Sigmoid colon (tissue), 6 donors: ENCODE measurements at regions not wholly inside any gene's neighbourhood (a gene's known extent, or its start where the extent isn't known, plus 50 kb on each side); places are given as distances from the start of the nearest gene placed in this dataset.

ENCODE experiments used
- DNase-seq: peaks from one replicate; pipeline ENCODE4 v3.0.0-alpha.2; 2019
- H3K27ac ChIP-seq, 4 donors: fragments of 200-600 bp; sonication (generic); one replicate each; pipeline ENCODE4 v1.5.1; 2016 to 2019; ENCODE audit warnings: mild to moderate bottlenecking in 1 of 4
- H3K27me3 ChIP-seq, 3 donors: fragments of 200-600 bp; sonication (generic); one replicate each; pipeline ENCODE4 v1.5.1; 2019; ENCODE audit warnings: mild to moderate bottlenecking in 1 of 3
- H3K36me3 ChIP-seq, 4 donors: fragments of 200-600 bp; sonication (generic); one replicate each; pipeline ENCODE4 v1.5.1; 2016 to 2019
- H3K4me1 ChIP-seq, 4 donors: fragments of 200-600 bp; sonication (generic); one replicate each; pipeline ENCODE4 v1.5.1; 2017 to 2019
- H3K4me3 ChIP-seq, 4 donors: fragments of 200-600 bp; sonication (generic); one replicate each; pipeline ENCODE4 v1.5.1; 2017 to 2019; ENCODE audit warnings: mild to moderate bottlenecking in 2 of 4, moderate library complexity in 1 of 4
- H3K9me3 ChIP-seq, 4 donors: fragments of 200-600 bp in 3 of 4; sonication (generic) in 3 of 4; one replicate each; pipeline versions ENCODE4 v1.5.1 to v1.6.1; 2013 to 2019
- EP300 ChIP-seq, 4 donors: sonication (generic); formaldehyde crosslinking; IDR thresholded peaks; one replicate each; pipeline ENCODE4 v1.6.1; 2017; ENCODE audit warnings: antibody characterized with exemption in 4 of 4
- POLR2A ChIP-seq, 2 donors: fragments of 450-650 bp; IDR thresholded peaks; one replicate each; pipeline ENCODE4 v1.6.1; 2016; ENCODE audit warnings: antibody characterized with exemption in 2 of 2, mild to moderate bottlenecking in 2 of 2, moderate library complexity in 2 of 2
- POLR2AphosphoS5 ChIP-seq, 4 donors: sonication (generic); formaldehyde crosslinking; IDR thresholded peaks; one replicate each; pipeline ENCODE4 v1.6.1; 2017; ENCODE audit warnings: antibody characterized with exemption in 4 of 4
- WGBS, 2 donors: extraction: QIAGEN DNeasy Blood & Tissue Kit; methylation state at CpG; one replicate each; pipeline ENCODE4 v1.1.7; 2013; 5-methylcytosine and 5-hydroxymethylcytosine counted together
- intact Hi-C: fragments of 100-400 bp; cut with DNase I; formaldehyde crosslinking; loops from one replicate; pipeline ENCODE4 v1.15.1; 2023
- TF ChIP-seq, protein P1 (sequence below), 4 experiments: fragments of 450-650 bp in 3 of 4; fragments of 200-600 bp in 1 of 4; IDR thresholded peaks; one replicate each; pipeline ENCODE4 v1.5.1; 2016 to 2019; ENCODE audit warnings: antibody characterized with exemption in 4 of 4, mild to moderate bottlenecking in 3 of 4, moderate library complexity in 2 of 4
- donor health status: healthy with polysubstance abuse.
- donor health status: healthy.

DNA sequence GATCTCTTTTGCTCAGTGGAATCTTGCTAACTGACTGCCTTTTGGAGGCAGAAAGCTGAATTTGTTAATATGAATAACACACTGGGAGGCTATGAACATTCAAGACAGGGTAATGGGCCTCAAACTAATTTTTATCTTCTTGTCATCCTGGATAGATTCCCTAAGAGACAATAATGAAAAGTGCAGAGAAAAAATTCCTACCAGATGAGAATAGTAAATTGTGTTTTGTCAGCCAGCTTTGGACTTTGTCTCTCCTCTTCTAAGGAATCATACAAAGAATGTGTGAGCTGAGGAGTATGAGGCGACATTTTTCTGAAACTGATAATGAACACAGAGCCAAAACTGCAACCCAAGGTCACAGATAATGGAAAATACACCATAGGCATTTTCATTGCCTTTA lies 649.3 kb downstream of the IQCM start:
- no peak overlapping the region for H3K27ac ChIP-seq
- peaks cover 0 to 18% (median 15%) of the 10 kb centered on the region in 4 donors for H3K4me1 ChIP-seq
- WGBS, 2 donors, result 84 to 96% methylated on average over 1 of the region's 1 CpG
- intact Hi-C loops, result no loop called here
- no peak for TF ChIP-seq POLR2A (IDR thresholded peaks at IDR 0.05)
- no peak for TF ChIP-seq EP300 (IDR thresholded peaks at IDR 0.05)
- H3K4me3 ChIP-seq, result no peak overlapping the region
- H3K27me3 ChIP-seq, result no peaks in the 10 kb centered on the region
- no peaks in the 10 kb centered on the region for H3K36me3 ChIP-seq
- no peak for DNase-seq
- H3K9me3 ChIP-seq, result no peaks in the 10 kb centered on the region

- Histone ChIP-seq H3K9me3 (no peaks in the 10 kb centered on the region), H3K27ac (no peak overlapping the region), H3K4me1 (peaks cover 0 to 29% (median 21%) of the 10 kb centered on the region in 4 donors), H3K36me3 (no peaks in the 10 kb centered on the region), H3K27me3 (no peaks in the 10 kb centered on the region), H3K4me3 (no peak overlapping the region)
- WGBS, 2 donors, result 78 to 94% methylated on average over 3 of the region's 3 CpGs
- intact Hi-C loops, result no loop called here
- no peak for DNase-seq
- TF ChIP-seq, protein P1, sequence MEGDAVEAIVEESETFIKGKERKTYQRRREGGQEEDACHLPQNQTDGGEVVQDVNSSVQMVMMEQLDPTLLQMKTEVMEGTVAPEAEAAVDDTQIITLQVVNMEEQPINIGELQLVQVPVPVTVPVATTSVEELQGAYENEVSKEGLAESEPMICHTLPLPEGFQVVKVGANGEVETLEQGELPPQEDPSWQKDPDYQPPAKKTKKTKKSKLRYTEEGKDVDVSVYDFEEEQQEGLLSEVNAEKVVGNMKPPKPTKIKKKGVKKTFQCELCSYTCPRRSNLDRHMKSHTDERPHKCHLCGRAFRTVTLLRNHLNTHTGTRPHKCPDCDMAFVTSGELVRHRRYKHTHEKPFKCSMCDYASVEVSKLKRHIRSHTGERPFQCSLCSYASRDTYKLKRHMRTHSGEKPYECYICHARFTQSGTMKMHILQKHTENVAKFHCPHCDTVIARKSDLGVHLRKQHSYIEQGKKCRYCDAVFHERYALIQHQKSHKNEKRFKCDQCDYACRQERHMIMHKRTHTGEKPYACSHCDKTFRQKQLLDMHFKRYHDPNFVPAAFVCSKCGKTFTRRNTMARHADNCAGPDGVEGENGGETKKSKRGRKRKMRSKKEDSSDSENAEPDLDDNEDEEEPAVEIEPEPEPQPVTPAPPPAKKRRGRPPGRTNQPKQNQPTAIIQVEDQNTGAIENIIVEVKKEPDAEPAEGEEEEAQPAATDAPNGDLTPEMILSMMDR (IDR thresholded peaks at IDR 0.05), result no peak
- TF ChIP-seq POLR2A (IDR thresholded peaks at IDR 0.05) (no peak), EP300 (IDR thresholded peaks at IDR 0.05) (no peak), POLR2AphosphoS5 (IDR thresholded peaks at IDR 0.05) (no peak)
Observed at GRCh38 chr4:149164282-149164681, 651.4 kb downstream of the IQCM start.

DNA sequence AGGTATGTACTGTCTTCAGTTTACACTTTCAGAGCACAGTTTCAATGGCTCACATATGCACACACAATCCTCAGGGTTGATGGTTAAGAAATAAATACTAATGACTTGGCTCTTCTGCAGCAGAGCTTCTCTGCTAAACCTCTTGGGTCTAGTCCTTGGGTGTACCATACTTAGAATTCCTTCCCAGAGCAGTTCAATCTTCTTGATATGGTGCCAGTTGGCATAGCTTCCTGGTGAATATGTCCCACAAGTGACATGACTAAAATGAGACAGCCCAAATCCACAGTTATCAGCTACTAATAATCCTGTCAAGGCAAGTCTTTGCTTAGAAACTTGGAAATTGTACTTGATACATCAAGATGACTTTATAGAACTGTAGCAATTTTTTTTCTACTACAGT lies 654.4 kb downstream of the IQCM start:
- H3K27ac ChIP-seq, result no peak overlapping the region
- no peak overlapping the region for H3K4me3 ChIP-seq
- H3K27me3 ChIP-seq, result no peaks in the 10 kb centered on the region
- DNase-seq, result no peak
- H3K9me3 ChIP-seq, result no peaks in the 10 kb centered on the region
- no peaks in the 10 kb centered on the region for H3K36me3 ChIP-seq
- peaks cover 0 to 20% (median 11%) of the 10 kb centered on the region in 4 donors for H3K4me1 ChIP-seq
- intact Hi-C loops, result no loop called here
- no peak for TF ChIP-seq POLR2A (IDR thresholded peaks at IDR 0.05)
- no peak for TF ChIP-seq POLR2AphosphoS5 (IDR thresholded peaks at IDR 0.05)
- no peak for TF ChIP-seq EP300 (IDR thresholded peaks at IDR 0.05)
- TF ChIP-seq, protein P1 (IDR thresholded peaks at IDR 0.05), result no peak

- no peak for DNase-seq
- intact Hi-C loops, result no loop called here
- no peaks in the 10 kb centered on the region for H3K9me3 ChIP-seq
- peaks cover 0 to 18% (median 10%) of the 10 kb centered on the region in 4 donors for H3K4me1 ChIP-seq
- H3K36me3 ChIP-seq, result no peaks in the 10 kb centered on the region
- WGBS, 2 donors, result 56 to 61% methylated on average over 2 of the region's 2 CpGs
- no peaks in the 10 kb centered on the region for H3K27me3 ChIP-seq
- no peak for TF ChIP-seq EP300 (IDR thresholded peaks at IDR 0.05)
- TF ChIP-seq, protein P1 (IDR thresholded peaks at IDR 0.05), result no peak
- no peak overlapping the region for H3K27ac ChIP-seq
- H3K4me3 ChIP-seq, result no peak overlapping the region
Observed at GRCh38 chr4:149160370-149160769, 655.3 kb downstream of the IQCM start.

DNA sequence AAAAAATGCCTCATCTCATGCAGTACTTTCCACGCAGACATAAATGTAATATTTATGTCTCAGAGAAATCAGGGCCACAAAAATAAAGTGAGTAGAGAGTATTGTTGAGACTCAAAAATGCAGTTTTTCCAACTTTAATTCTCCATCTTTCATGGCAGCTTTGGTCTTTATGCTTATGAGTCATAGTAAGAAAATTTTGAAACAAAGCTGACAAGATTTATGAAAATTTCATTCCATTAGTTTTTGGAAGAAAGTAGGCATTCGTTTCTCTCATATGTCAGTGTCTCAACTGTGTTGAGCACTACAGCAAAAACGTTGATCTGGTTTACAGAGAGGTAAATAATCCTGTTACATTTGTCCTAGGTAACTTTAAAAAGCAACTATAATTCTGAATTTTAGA lies 656.8 kb downstream of the IQCM start:
- no peak overlapping the region for H3K27ac ChIP-seq
- no peaks in the 10 kb centered on the region for H3K36me3 ChIP-seq
- 51 to 77% methylated on average over 3 of the region's 3 CpGs for whole genome bisulfite sequencing, 2 donors
- H3K9me3 ChIP-seq, result no peaks in the 10 kb centered on the region
- H3K4me3 ChIP-seq, result no peak overlapping the region
- no peak for DNase-seq
- TF ChIP-seq, protein P1 (IDR thresholded peaks at IDR 0.05), result no peak
- no peak for TF ChIP-seq POLR2AphosphoS5 (IDR thresholded peaks at IDR 0.05)
- no peak for TF ChIP-seq EP300 (IDR thresholded peaks at IDR 0.05)
- no peak for TF ChIP-seq POLR2A (IDR thresholded peaks at IDR 0.05)
- no peaks in the 10 kb centered on the region for H3K27me3 ChIP-seq
- H3K4me1 ChIP-seq, result peaks cover 0 to 12% (median 6%) of the 10 kb centered on the region in 4 donors
- intact Hi-C loops, result no loop called here
